ENCODE measurements at regions not wholly inside any gene's neighbourhood (a gene's known extent, or its start where the extent isn't known, plus 50 kb on each side); places are given as distances from the start of the nearest gene placed in this dataset.

DNA sequence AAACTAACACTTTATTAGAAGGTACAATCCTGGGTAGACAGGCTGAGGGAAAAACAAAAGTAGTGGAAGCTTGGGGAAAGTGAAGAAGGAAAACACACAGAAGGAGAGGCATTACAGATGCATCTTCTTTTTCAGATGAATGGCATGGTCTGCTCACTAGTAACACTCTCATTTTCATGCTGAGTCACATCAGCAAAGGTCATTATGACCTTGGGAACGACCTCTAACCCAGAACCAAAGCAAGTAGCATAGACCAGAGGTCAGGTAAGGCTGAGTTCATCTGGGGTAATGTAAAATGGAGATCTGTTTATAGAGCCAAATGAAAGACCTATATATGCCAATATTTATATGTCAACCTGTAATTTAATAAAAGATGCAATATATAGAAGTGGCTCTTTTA is 294.4 kb upstream of the LRRTM4 start:
- Histone ChIP-seq H3K4me3 (no peak overlapping the region), H3K36me3 (ENCODE audit: low read depth) (no peaks in the 10 kb centered on the region), H3K9me3 (no peaks in the 10 kb centered on the region), H3K4me1 (ENCODE audit: low read depth) (no peaks in the 10 kb centered on the region)
- ATAC-seq (no peak), DNase-seq (no peak)
- intact Hi-C loops (cut with DNase I, micrococcal nuclease) = no loop called here
- TF ChIP-seq, protein P1, sequence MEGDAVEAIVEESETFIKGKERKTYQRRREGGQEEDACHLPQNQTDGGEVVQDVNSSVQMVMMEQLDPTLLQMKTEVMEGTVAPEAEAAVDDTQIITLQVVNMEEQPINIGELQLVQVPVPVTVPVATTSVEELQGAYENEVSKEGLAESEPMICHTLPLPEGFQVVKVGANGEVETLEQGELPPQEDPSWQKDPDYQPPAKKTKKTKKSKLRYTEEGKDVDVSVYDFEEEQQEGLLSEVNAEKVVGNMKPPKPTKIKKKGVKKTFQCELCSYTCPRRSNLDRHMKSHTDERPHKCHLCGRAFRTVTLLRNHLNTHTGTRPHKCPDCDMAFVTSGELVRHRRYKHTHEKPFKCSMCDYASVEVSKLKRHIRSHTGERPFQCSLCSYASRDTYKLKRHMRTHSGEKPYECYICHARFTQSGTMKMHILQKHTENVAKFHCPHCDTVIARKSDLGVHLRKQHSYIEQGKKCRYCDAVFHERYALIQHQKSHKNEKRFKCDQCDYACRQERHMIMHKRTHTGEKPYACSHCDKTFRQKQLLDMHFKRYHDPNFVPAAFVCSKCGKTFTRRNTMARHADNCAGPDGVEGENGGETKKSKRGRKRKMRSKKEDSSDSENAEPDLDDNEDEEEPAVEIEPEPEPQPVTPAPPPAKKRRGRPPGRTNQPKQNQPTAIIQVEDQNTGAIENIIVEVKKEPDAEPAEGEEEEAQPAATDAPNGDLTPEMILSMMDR (IDR thresholded peaks at IDR 0.05) = no peak

DNA sequence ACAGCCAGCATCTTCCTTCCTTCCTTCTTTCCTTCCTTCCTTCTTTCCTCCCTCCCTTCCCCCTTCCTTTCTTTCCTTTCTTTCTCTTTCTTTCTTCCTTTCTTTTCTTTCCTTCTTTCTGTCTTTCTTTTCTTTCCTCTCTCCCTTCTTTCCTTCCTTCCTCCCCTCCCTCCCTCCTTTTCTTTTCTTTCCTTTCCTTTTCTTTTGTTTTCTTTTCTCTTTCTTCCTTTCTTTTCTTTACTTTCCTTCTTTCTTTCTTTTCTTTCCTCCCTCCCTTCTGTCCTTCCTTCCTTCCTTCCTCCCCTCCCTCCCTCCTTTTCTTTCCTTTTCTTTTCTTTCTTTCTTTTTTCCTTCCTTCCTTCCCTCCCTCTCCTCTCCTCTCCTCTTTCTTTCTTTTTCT is 296.0 kb upstream of the LRRTM4 start:
- intact Hi-C loops (cut with DNase I, micrococcal nuclease) = no loop called here
- DNase-seq (no peak), ATAC-seq (no peak)
- TF ChIP-seq, protein P1 (IDR thresholded peaks at IDR 0.05) = no peak
- no peaks in the 10 kb centered on the region for H3K36me3 ChIP-seq (ENCODE audit: low read depth)
- H3K4me3 ChIP-seq = no peak overlapping the region
- H3K9me3 ChIP-seq = no peaks in the 10 kb centered on the region
- no peaks in the 10 kb centered on the region for H3K4me1 ChIP-seq (ENCODE audit: low read depth)

DNA sequence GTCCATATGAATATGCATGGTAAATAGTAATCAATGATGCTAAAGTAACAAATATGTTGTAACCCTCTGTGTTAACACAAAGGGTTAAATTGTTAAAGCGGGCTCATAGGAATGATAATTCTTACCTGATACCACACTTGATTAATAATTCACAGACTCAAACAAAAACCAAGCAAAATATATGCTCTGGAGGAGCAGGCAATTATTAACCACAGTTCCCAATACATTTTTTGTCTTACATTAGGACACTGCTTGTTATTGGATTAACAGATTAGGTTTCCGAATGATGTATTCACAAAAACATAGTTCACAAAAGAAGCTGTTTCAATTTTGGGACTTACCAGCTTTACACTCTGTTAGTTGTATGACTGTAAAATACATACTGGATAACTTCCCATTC is 300.9 kb upstream of the LRRTM4 start:
- TF ChIP-seq, protein P1 (IDR thresholded peaks at IDR 0.05) = no peak

DNA sequence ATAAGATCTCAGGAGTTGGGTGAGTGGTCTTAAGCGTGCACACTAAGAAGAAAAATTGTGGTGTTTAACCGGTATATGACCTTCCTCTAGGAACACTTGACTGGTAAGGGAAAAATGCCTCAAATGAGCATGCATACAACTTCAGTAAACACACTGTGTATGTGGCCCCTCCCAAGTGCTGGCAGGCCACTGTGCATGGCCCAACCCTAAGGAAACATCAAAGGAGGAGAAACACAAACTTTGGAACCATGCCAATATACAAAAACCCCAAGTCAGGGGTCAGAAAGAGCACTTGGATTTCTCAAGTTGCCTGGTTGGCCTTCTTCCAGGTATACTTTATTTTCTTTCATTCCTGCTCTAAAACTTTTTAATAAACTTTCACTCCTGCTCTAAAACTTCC is 308.9 kb upstream of the LRRTM4 start:
- ATAC-seq (no peak), DNase-seq (no peak)
- Histone ChIP-seq H3K36me3 (ENCODE audit: low read depth) (no peaks in the 10 kb centered on the region), H3K4me3 (no peak overlapping the region), H3K9me3 (peaks cover 20% of the 10 kb centered on the region), H3K4me1 (ENCODE audit: low read depth) (no peaks in the 10 kb centered on the region)
- TF ChIP-seq, protein P1 (IDR thresholded peaks at IDR 0.05) = no peak
- intact Hi-C loops (cut with DNase I, micrococcal nuclease) = no loop called here

More for the DNA sequence above, 300.9 kb upstream of the LRRTM4 start:
- no peak for ATAC-seq
- H3K4me3 ChIP-seq = no peak overlapping the region
- no peak for DNase-seq
- H3K4me1 ChIP-seq (ENCODE audit: low read depth) = no peaks in the 10 kb centered on the region
- intact Hi-C loops (cut with DNase I, micrococcal nuclease) = no loop called here
- no peaks in the 10 kb centered on the region for H3K36me3 ChIP-seq (ENCODE audit: low read depth)
- H3K9me3 ChIP-seq = peaks cover 5% of the 10 kb centered on the region

DNA sequence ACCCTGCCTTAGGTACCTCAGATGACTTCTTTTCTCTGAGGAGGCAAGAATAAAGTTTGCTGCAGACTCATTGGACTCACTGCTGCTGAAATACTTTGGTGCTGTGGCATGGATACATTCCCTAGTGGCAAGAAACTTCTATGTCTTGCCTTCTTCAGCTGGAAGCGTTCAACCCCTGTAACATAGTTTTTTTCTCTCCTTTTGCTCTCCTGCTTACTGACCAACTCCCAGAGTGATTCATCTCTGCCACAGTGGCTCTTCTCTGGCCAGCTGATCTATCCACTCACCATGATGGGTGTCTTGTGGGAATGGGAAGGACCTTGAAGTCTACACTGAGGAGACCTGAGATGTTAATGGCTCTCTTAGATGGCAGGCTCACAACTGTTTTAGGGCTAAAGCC is 309.3 kb upstream of the LRRTM4 start:
- peaks cover 23% of the 10 kb centered on the region for H3K9me3 ChIP-seq
- no peaks in the 10 kb centered on the region for H3K4me1 ChIP-seq (ENCODE audit: low read depth)
- H3K4me3 ChIP-seq = no peak overlapping the region
- ATAC-seq (no peak), DNase-seq (no peak)
- intact Hi-C loops (cut with DNase I, micrococcal nuclease) = no loop called here
- TF ChIP-seq, protein P1 (IDR thresholded peaks at IDR 0.05) = no peak
- no peaks in the 10 kb centered on the region for H3K36me3 ChIP-seq (ENCODE audit: low read depth)

DNA sequence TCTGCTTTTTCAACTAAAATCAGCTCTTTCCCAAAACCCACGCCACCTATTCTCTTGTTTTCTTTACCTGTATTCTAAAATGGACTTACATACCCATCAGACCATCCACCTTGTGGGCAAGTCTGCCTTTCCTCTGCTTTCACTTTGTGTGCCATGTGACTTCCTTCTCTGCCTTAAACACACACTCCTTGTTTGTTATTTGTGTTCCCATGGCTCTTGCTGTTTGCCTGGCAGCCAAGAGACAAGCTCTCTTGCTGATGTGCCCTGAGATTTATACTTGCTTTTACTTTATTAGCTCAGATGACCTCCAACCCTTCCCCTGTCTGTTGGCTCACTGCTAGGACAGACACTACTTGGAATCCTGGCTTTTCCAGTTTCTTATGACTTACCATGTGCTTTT is 309.7 kb upstream of the LRRTM4 start:
- ATAC-seq (no peak), DNase-seq (no peak)
- no peaks in the 10 kb centered on the region for H3K36me3 ChIP-seq (ENCODE audit: low read depth)
- H3K9me3 ChIP-seq = peaks cover 23% of the 10 kb centered on the region
- intact Hi-C loops (cut with DNase I, micrococcal nuclease) = no loop called here
- H3K4me1 ChIP-seq (ENCODE audit: low read depth) = no peaks in the 10 kb centered on the region
- TF ChIP-seq, protein P1 (IDR thresholded peaks at IDR 0.05) = no peak
- no peak overlapping the region for H3K4me3 ChIP-seq
